Mesothelial cell of epicardium (in vitro differentiated cells): ENCODE measurements at regions not wholly inside any gene's neighbourhood (a gene's known extent, or its start where the extent isn't known, plus 50 kb on each side); places are given as distances from the start of the nearest gene placed in this dataset.

Experiments used
- DNase-seq, 2 experiments: peaks; one replicate each; pipeline ENCODE4 v3.0.0; 2021; ENCODE audit warnings: low spot score in 2 of 2; ENCODE audit not compliant: unreplicated experiment in 2 of 2
- H3K27ac Mint-ChIP-seq: 2 replicates; pipeline ENCODE4 v1.8.0; 2021; ENCODE audit warnings: mixed read lengths
- H3K27me3 Mint-ChIP-seq: 2 replicates; pipeline ENCODE4 v1.8.0; 2021; ENCODE audit warnings: low read depth, mixed read lengths
- H3K36me3 Mint-ChIP-seq: 2 replicates; pipeline ENCODE4 v1.8.0; 2021; ENCODE audit warnings: mixed read lengths
- H3K4me1 Mint-ChIP-seq: 2 replicates; pipeline ENCODE4 v1.8.0; 2021; ENCODE audit warnings: mixed read lengths
- H3K4me3 Mint-ChIP-seq: 2 replicates; pipeline ENCODE4 v1.8.0; 2021; ENCODE audit warnings: mild to moderate bottlenecking, moderate library complexity, mixed read lengths
- H3K9me3 Mint-ChIP-seq: 2 replicates; pipeline ENCODE4 v1.8.0; 2021; ENCODE audit warnings: mixed read lengths
- CTCF ChIP-seq: fragments of 200-600 bp; sonication (generic); IDR thresholded peaks from one replicate; pipeline ENCODE4 v1.5.0; 2021; ENCODE audit warnings: antibody characterized with exemption; ENCODE audit not compliant: unreplicated experiment

GRCh38 chr1:96482616-96483015, 239.0 kb upstream of the PTBP2 start:
- Mint-ChIP-seq H3K4me1 (peaks cover 13% of the 10 kb centered on the region), H3K9me3 (no peaks in the 10 kb centered on the region), H3K27ac (peak overlapping the region; percentile 26), H3K27me3 (no peaks in the 10 kb centered on the region), H3K4me3 (peak overlapping the region; percentile 25), H3K36me3 (no peaks in the 10 kb centered on the region)
- DNase-seq: no peak
- TF ChIP-seq CTCF: no peak

DNA sequence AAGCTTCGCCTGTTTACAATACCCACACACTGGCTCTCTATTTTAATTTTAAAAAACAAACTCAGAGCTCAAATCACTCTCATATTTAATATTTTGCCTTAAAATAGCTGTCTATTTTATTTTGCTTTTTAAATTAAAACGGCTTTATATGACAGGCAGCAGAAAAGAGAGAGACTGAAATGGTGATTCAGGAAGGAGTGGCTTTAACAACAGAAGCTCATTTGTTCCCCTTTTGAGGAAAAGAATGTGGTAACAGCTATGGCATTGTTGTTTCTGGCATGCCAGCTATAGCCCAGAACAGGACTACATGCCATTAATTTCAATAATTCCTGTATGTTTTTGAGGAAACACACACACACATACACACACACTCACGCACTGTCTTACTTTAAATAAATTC, 234.2 kb upstream of the PTBP2 start:
- Mint-ChIP-seq H3K9me3 (no peaks in the 10 kb centered on the region), H3K4me1 (peaks cover 14% of the 10 kb centered on the region), H3K27me3 (no peaks in the 10 kb centered on the region), H3K27ac (no peak overlapping the region), H3K36me3 (no peaks in the 10 kb centered on the region), H3K4me3 (no peak overlapping the region)
- no peak for DNase-seq
- TF ChIP-seq CTCF: no peak

DNA sequence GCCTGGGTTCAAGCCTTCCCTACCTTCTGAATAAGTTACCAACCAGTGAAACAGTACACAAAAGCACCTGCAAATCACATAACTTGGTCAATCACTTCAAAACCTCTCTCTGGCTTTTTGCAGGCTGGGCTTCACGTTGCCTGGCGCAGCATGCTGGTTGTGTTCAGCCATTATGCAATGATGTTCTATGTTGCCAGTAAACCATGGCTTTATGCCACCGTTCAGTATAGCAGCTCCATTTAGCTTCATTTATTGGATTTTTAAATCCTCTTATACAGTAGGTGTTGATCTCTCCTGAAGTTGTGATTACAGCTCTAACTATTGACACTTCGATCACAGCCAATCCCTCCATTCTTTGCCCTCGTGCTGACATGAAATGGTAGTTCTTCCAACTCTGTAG, 233.6 kb upstream of the PTBP2 start:
- H3K27me3 Mint-ChIP-seq: no peaks in the 10 kb centered on the region
- H3K4me3 Mint-ChIP-seq: no peak overlapping the region
- TF ChIP-seq CTCF: no peak
- no peaks in the 10 kb centered on the region for H3K36me3 Mint-ChIP-seq
- H3K27ac Mint-ChIP-seq: no peak overlapping the region
- no peaks in the 10 kb centered on the region for H3K9me3 Mint-ChIP-seq
- peaks cover 10% of the 10 kb centered on the region for H3K4me1 Mint-ChIP-seq
- no peak for DNase-seq

- H3K27me3 Mint-ChIP-seq: no peaks in the 10 kb centered on the region
- no peaks in the 10 kb centered on the region for H3K36me3 Mint-ChIP-seq
- peaks cover 10% of the 10 kb centered on the region for H3K4me1 Mint-ChIP-seq
- H3K27ac Mint-ChIP-seq: no peak overlapping the region
- no peaks in the 10 kb centered on the region for H3K9me3 Mint-ChIP-seq
- DNase-seq: no peak
- no peak overlapping the region for H3K4me3 Mint-ChIP-seq
- no peak for TF ChIP-seq CTCF
These were observed 232.8 kb upstream of the PTBP2 start for GRCh38 chr1:96488777-96489176.

- H3K4me1 Mint-ChIP-seq: peaks cover 6% of the 10 kb centered on the region
- H3K9me3 Mint-ChIP-seq: no peaks in the 10 kb centered on the region
- H3K4me3 Mint-ChIP-seq: no peak overlapping the region
- no peaks in the 10 kb centered on the region for H3K27me3 Mint-ChIP-seq
- TF ChIP-seq CTCF: no peak
- DNase-seq: no peak
- H3K27ac Mint-ChIP-seq: no peak overlapping the region
- H3K36me3 Mint-ChIP-seq: no peaks in the 10 kb centered on the region
These were observed 229.3 kb upstream of the PTBP2 start for GRCh38 chr1:96492236-96492635.

DNA sequence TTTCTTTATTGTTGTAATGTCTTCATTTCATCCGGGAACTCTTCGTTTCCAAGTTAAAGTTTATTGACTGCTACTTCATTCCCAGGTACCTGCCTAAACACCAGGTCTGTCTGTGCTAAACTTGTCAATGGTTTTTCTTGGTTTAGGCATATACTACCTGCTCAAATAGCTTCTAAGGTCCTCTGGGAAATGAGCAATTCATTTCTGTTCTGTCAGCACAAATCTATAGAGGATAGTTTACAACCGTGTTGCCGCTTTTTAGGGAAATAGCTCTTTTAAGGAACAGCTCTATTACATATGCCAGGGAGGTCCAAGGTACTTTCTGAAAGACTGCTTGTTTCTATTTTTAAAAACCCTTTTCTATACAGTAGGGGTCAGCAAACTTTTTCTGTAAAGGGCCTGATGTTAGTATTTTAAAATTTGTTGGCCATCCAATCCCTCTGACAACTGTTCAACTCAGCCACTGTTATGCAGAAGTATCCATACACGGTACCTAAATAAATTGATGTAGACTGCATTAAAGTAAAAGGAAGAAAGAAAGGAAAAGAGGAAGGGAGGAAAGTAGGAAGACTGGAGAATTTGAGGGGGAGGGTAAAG, 222.7 kb upstream of the PTBP2 start:
- TF ChIP-seq CTCF: no peak
- Mint-ChIP-seq H3K4me3 (no peak overlapping the region), H3K4me1 (peaks cover 6% of the 10 kb centered on the region), H3K36me3 (no peaks in the 10 kb centered on the region), H3K9me3 (no peaks in the 10 kb centered on the region), H3K27me3 (no peaks in the 10 kb centered on the region), H3K27ac (no peak overlapping the region)
- no peak for DNase-seq
